ENCODE measurements at regions not wholly inside any gene's neighbourhood (a gene's known extent, or its start where the extent isn't known, plus 50 kb on each side); places are given as distances from the start of the nearest gene placed in this dataset.

DNA sequence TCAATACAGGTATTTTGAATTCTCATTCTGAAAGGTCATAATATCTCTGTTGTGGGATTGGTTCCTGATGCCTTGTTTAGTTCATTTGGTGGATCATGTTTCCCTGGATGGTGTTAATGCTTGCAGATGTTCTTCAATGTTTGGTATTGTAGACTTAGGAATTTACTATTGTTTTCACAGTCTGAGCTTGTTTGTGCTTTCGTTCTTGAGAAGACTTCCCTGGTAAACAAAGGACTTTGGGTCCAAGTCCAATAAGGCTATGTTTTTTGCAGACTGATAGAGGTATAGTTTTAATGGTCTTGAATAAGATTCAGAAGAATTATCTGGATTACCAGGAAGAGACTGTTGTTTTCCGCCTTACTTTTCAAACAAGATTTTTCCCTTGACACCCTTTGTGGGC is 1646.3 kb downstream of the AMY1C start:
- no peak overlapping the region for H3K27ac ChIP-seq (ENCODE audit: low read depth in 1 of 3, low read length in 2 of 3)
- 43 to 59% (median 46%) methylated on average over 2 of the region's 2 CpGs for WGBS, 3 donors
- DNase-seq (no peak), FAIRE-seq (no peak)
- no peaks in the 10 kb centered on the region for H3K27me3 ChIP-seq (ENCODE audit: control insufficient read depth in 3 of 3, insufficient read depth in 3 of 3, low read length in 3 of 3)
- peaks cover 0 to 4% of the 10 kb centered on the region in 2 donors for H3K9me3 ChIP-seq (ENCODE audit: control insufficient read depth in 2 of 2, insufficient read depth in 1 of 2, low read depth in 1 of 2, low read length in 1 of 2)
- no peaks in the 10 kb centered on the region for H3K36me3 ChIP-seq (ENCODE audit: control insufficient read depth in 3 of 3, insufficient read depth in 2 of 3, low read depth in 1 of 3, low read length in 3 of 3)
- H3K4me1 ChIP-seq (ENCODE audit: control insufficient read depth in 3 of 3, insufficient read depth in 2 of 3, low read depth in 1 of 3, low read length in 2 of 3) = no peaks in the 10 kb centered on the region
- no peak overlapping the region for H3K4me3 ChIP-seq (ENCODE audit: low read depth in 1 of 3, low read length in 3 of 3)

GRCh38 chr1:105398909-105399308 is 1649.2 kb downstream of the AMY1C start:
- DNase-seq = no peak
- no peak overlapping the region for H3K27ac ChIP-seq (ENCODE audit: low read depth in 1 of 3, low read length in 2 of 3)
- FAIRE-seq = no peak
- no peaks in the 10 kb centered on the region for H3K36me3 ChIP-seq (ENCODE audit: control insufficient read depth in 3 of 3, insufficient read depth in 2 of 3, low read depth in 1 of 3, low read length in 3 of 3)
- H3K4me3 ChIP-seq (ENCODE audit: low read depth in 1 of 3, low read length in 3 of 3) = no peak overlapping the region
- H3K9me3 ChIP-seq (ENCODE audit: control insufficient read depth in 2 of 2, insufficient read depth in 1 of 2, low read depth in 1 of 2, low read length in 1 of 2) = peaks cover 0 to 4% of the 10 kb centered on the region in 2 donors
- H3K27me3 ChIP-seq (ENCODE audit: control insufficient read depth in 3 of 3, insufficient read depth in 3 of 3, low read length in 3 of 3) = no peaks in the 10 kb centered on the region
- no peaks in the 10 kb centered on the region for H3K4me1 ChIP-seq (ENCODE audit: control insufficient read depth in 3 of 3, insufficient read depth in 2 of 3, low read depth in 1 of 3, low read length in 2 of 3)

- H3K27me3 ChIP-seq (ENCODE audit: control insufficient read depth in 3 of 3, insufficient read depth in 3 of 3, low read length in 3 of 3) = no peaks in the 10 kb centered on the region
- H3K36me3 ChIP-seq (ENCODE audit: control insufficient read depth in 3 of 3, insufficient read depth in 2 of 3, low read depth in 1 of 3, low read length in 3 of 3) = no peaks in the 10 kb centered on the region
- H3K9me3 ChIP-seq (ENCODE audit: control insufficient read depth in 2 of 2, insufficient read depth in 1 of 2, low read depth in 1 of 2, low read length in 1 of 2) = peaks cover 0 to 4% of the 10 kb centered on the region in 2 donors
- no peak overlapping the region for H3K27ac ChIP-seq (ENCODE audit: low read depth in 1 of 3, low read length in 2 of 3)
- H3K4me3 ChIP-seq (ENCODE audit: low read depth in 1 of 3, low read length in 3 of 3) = no peak overlapping the region
- FAIRE-seq = no peak
- WGBS, 3 donors = 78 to 91% (median 89%) methylated on average over 1 of the region's 1 CpG
- no peak for DNase-seq
- H3K4me1 ChIP-seq (ENCODE audit: control insufficient read depth in 3 of 3, insufficient read depth in 2 of 3, low read depth in 1 of 3, low read length in 2 of 3) = no peaks in the 10 kb centered on the region
Observed at GRCh38 chr1:105399716-105400115, 1650.0 kb downstream of the AMY1C start.

- 54 to 77% (median 57%) methylated on average over 3 of the region's 3 CpGs for WGBS, 3 donors
- no peak for FAIRE-seq
- H3K4me1 ChIP-seq (ENCODE audit: control insufficient read depth in 3 of 3, insufficient read depth in 2 of 3, low read depth in 1 of 3, low read length in 2 of 3) = no peaks in the 10 kb centered on the region
- DNase-seq = no peak
- no peaks in the 10 kb centered on the region for H3K27me3 ChIP-seq (ENCODE audit: control insufficient read depth in 3 of 3, insufficient read depth in 3 of 3, low read length in 3 of 3)
- no peak overlapping the region for H3K4me3 ChIP-seq (ENCODE audit: low read depth in 1 of 3, low read length in 3 of 3)
- H3K36me3 ChIP-seq (ENCODE audit: control insufficient read depth in 3 of 3, insufficient read depth in 2 of 3, low read depth in 1 of 3, low read length in 3 of 3) = no peaks in the 10 kb centered on the region
- no peak overlapping the region for H3K27ac ChIP-seq (ENCODE audit: low read depth in 1 of 3, low read length in 2 of 3)
- peaks cover 0 to 3% of the 10 kb centered on the region in 2 donors for H3K9me3 ChIP-seq (ENCODE audit: control insufficient read depth in 2 of 2, insufficient read depth in 1 of 2, low read depth in 1 of 2, low read length in 1 of 2)
Observed at GRCh38 chr1:105416261-105416660, 1640.2 kb upstream of the PRMT6 start.

DNA sequence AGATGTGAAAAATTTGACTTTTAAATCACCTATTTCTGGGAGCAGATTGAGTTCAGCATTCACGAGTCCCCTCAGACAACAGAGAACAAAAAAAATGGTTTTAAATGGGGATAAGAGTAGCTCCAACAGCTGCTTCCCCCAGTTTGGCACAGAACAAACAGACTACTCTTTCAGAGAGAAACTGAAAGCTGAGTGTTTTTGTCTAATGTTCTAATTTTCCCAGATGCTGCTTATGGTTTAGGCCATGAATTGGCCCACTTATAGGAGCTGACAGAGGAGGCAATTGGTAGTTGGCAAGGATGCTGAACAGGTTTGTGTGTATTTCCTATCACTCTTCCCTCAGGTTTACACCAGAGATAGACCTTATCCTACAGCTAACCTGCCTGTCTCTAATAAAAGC is 1637.4 kb upstream of the PRMT6 start:
- WGBS, 3 donors = 51 to 71% (median 70%) methylated on average over 1 of the region's 1 CpG
- no peaks in the 10 kb centered on the region for H3K36me3 ChIP-seq (ENCODE audit: control insufficient read depth in 3 of 3, insufficient read depth in 2 of 3, low read depth in 1 of 3, low read length in 3 of 3)
- no peaks in the 10 kb centered on the region for H3K4me1 ChIP-seq (ENCODE audit: control insufficient read depth in 3 of 3, insufficient read depth in 2 of 3, low read depth in 1 of 3, low read length in 2 of 3)
- DNase-seq (no peak), FAIRE-seq (no peak)
- H3K27me3 ChIP-seq (ENCODE audit: control insufficient read depth in 3 of 3, insufficient read depth in 3 of 3, low read length in 3 of 3) = no peaks in the 10 kb centered on the region
- no peak overlapping the region for H3K4me3 ChIP-seq (ENCODE audit: low read depth in 1 of 3, low read length in 3 of 3)
- H3K27ac ChIP-seq (ENCODE audit: low read depth in 1 of 3, low read length in 2 of 3) = no peak overlapping the region
- H3K9me3 ChIP-seq (ENCODE audit: control insufficient read depth in 2 of 2, insufficient read depth in 1 of 2, low read depth in 1 of 2, low read length in 1 of 2) = no peaks in the 10 kb centered on the region

DNA sequence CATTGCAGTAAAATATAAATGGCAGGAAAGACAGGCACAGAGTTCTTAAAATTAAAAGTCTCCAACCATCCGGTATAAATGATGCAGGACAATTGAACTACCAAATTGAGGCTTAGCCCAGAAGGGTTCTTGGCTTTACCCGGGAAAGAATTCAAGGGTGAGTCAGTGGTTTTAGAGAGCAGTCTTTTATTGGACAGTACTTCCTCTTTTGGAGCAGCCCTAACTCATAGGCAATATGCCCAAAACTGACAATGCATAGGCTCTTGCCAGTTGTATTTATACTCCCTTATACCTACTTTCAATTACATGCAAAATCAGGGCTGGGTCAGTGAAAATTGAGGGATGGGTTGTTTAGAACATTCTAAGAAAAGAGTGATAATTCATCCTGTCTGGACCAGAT is 1628.9 kb upstream of the PRMT6 start:
- no peaks in the 10 kb centered on the region for H3K9me3 ChIP-seq (ENCODE audit: control insufficient read depth in 2 of 2, insufficient read depth in 1 of 2, low read depth in 1 of 2, low read length in 1 of 2)
- H3K4me3 ChIP-seq (ENCODE audit: low read depth in 1 of 3, low read length in 3 of 3) = no peak overlapping the region
- H3K4me1 ChIP-seq (ENCODE audit: control insufficient read depth in 3 of 3, insufficient read depth in 2 of 3, low read depth in 1 of 3, low read length in 2 of 3) = no peaks in the 10 kb centered on the region
- 39 to 49% (median 47%) methylated on average over 2 of the region's 2 CpGs for WGBS, 3 donors
- DNase-seq (no peak), FAIRE-seq (no peak)
- H3K36me3 ChIP-seq (ENCODE audit: control insufficient read depth in 3 of 3, insufficient read depth in 2 of 3, low read depth in 1 of 3, low read length in 3 of 3) = no peaks in the 10 kb centered on the region
- no peaks in the 10 kb centered on the region for H3K27me3 ChIP-seq (ENCODE audit: control insufficient read depth in 3 of 3, insufficient read depth in 3 of 3, low read length in 3 of 3)
- H3K27ac ChIP-seq (ENCODE audit: low read depth in 1 of 3, low read length in 2 of 3) = no peak overlapping the region

- H3K27ac ChIP-seq (ENCODE audit: low read depth in 1 of 3, low read length in 2 of 3) = no peak overlapping the region
- peaks cover 0 to 8% of the 10 kb centered on the region in 2 donors for H3K9me3 ChIP-seq (ENCODE audit: control insufficient read depth in 2 of 2, insufficient read depth in 1 of 2, low read depth in 1 of 2, low read length in 1 of 2)
- H3K36me3 ChIP-seq (ENCODE audit: control insufficient read depth in 3 of 3, insufficient read depth in 2 of 3, low read depth in 1 of 3, low read length in 3 of 3) = no peaks in the 10 kb centered on the region
- DNase-seq = no peak
- no peak for FAIRE-seq
- H3K4me1 ChIP-seq (ENCODE audit: control insufficient read depth in 3 of 3, insufficient read depth in 2 of 3, low read depth in 1 of 3, low read length in 2 of 3) = no peaks in the 10 kb centered on the region
- no peaks in the 10 kb centered on the region for H3K27me3 ChIP-seq (ENCODE audit: control insufficient read depth in 3 of 3, insufficient read depth in 3 of 3, low read length in 3 of 3)
- 71 to 81% (median 71%) methylated on average over 7 of the region's 7 CpGs for WGBS, 3 donors
- no peak overlapping the region for H3K4me3 ChIP-seq (ENCODE audit: low read depth in 1 of 3, low read length in 3 of 3)
Observed at GRCh38 chr1:105436589-105437259, 1619.8 kb upstream of the PRMT6 start.

DNA sequence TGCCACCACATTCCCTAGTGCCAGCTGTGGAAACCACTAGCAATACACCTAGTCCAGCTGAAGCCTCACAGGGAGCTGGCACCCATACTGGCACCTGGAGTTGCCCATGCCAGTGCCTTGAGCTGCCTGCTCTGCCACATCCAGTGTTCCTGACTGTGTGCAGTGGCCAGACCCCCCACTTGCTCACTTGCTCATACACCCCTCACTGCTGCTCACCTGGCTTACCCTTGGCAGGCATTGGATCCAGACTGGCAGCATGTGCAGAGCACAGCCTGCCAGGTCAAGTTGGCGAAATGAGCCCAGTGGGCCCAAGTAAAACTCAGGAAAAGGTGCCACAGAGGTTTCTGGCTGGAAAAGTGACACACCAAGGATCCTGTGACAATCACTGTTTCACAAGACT is 1618.6 kb upstream of the PRMT6 start:
- FAIRE-seq = no peak
- DNase-seq = no peak
- no peaks in the 10 kb centered on the region for H3K27me3 ChIP-seq (ENCODE audit: control insufficient read depth in 3 of 3, insufficient read depth in 3 of 3, low read length in 3 of 3)
- H3K4me1 ChIP-seq (ENCODE audit: control insufficient read depth in 3 of 3, insufficient read depth in 2 of 3, low read depth in 1 of 3, low read length in 2 of 3) = no peaks in the 10 kb centered on the region
- H3K36me3 ChIP-seq (ENCODE audit: control insufficient read depth in 3 of 3, insufficient read depth in 2 of 3, low read depth in 1 of 3, low read length in 3 of 3) = no peaks in the 10 kb centered on the region
- no peak overlapping the region for H3K27ac ChIP-seq (ENCODE audit: low read depth in 1 of 3, low read length in 2 of 3)
- WGBS, 3 donors = 75 to 86% (median 81%) methylated on average over 1 of the region's 1 CpG
- H3K9me3 ChIP-seq (ENCODE audit: control insufficient read depth in 2 of 2, insufficient read depth in 1 of 2, low read depth in 1 of 2, low read length in 1 of 2) = peaks cover 0 to 8% of the 10 kb centered on the region in 2 donors
- H3K4me3 ChIP-seq (ENCODE audit: low read depth in 1 of 3, low read length in 3 of 3) = no peak overlapping the region

GRCh38 chr1:105442901-105443300 is 1613.6 kb upstream of the PRMT6 start:
- FAIRE-seq (no peak), DNase-seq (no peak)
- no peak overlapping the region for H3K4me3 ChIP-seq (ENCODE audit: low read depth in 1 of 3, low read length in 3 of 3)
- 42 to 60% (median 52%) methylated on average over 4 of the region's 4 CpGs for WGBS, 3 donors
- H3K9me3 ChIP-seq (ENCODE audit: control insufficient read depth in 2 of 2, insufficient read depth in 1 of 2, low read depth in 1 of 2, low read length in 1 of 2) = peaks cover 0 to under 1% of the 10 kb centered on the region in 2 donors
- H3K4me1 ChIP-seq (ENCODE audit: control insufficient read depth in 3 of 3, insufficient read depth in 2 of 3, low read depth in 1 of 3, low read length in 2 of 3) = no peaks in the 10 kb centered on the region
- no peak overlapping the region for H3K27ac ChIP-seq (ENCODE audit: low read depth in 1 of 3, low read length in 2 of 3)
- H3K36me3 ChIP-seq (ENCODE audit: control insufficient read depth in 3 of 3, insufficient read depth in 2 of 3, low read depth in 1 of 3, low read length in 3 of 3) = no peaks in the 10 kb centered on the region
- H3K27me3 ChIP-seq (ENCODE audit: control insufficient read depth in 3 of 3, insufficient read depth in 3 of 3, low read length in 3 of 3) = no peaks in the 10 kb centered on the region
